ENCODE measurements at regions not wholly inside any gene's neighbourhood (a gene's known extent, or its start where the extent isn't known, plus 50 kb on each side); places are given as distances from the start of the nearest gene placed in this dataset.
"Not testable (repeated sequence)": the region's sequence is repeated elsewhere in the genome, so short reads cannot be mapped to it uniquely, and the experiment has no call there.

DNA sequence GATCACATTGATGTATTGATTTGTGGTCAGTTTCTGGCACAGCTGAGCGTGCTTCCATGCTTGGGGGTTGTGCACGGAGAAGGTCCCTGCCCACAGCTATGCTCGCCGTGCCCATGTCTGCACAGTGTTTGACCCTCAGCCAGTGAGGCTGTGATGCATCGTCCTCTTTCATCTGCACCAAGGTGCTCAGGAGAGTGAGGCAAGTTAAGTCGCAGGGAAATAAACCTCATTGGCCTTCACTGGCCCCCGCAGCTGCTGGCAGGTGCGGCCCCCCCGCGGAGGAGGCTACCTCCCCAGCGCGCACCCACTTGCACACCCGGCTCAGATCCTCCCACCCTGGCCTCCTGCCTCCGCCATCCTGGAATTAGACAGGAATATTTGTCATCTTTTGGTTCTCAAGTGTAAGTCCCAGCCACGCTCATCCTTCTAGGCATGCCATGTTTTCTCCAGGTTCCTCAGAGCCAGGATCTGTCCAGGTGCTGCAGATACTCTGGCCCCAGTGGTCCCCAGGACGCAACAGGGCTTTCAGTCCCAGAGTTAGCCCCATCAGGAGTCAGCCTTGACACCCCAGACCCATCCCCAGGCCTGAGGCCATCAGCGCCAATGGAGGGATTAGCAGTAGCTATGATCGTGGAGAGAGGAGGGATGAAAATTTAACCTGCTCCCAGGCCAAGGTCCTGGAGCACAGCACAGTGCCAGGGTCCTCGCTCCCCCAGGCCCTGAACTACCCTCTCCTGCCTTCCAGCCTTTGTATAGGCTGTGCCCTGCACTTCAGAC is 93.7 kb downstream of the OAT start:
- Histone ChIP-seq H3K4me1 (ENCODE audit: control insufficient read depth, insufficient read depth, low read length) (peaks cover 5% of the 10 kb centered on the region), H3K36me3 (ENCODE audit: control insufficient read depth, insufficient read depth, low read length) (no peaks in the 10 kb centered on the region), H3K9me3 (ENCODE audit: control insufficient read depth, low read length) (no peaks in the 10 kb centered on the region), H3K27me3 (ENCODE audit: control insufficient read depth, insufficient read depth, low read length, poor library complexity, severe bottlenecking) (no peaks in the 10 kb centered on the region), H3K27ac (ENCODE audit: insufficient read depth, low read depth, low read length, poor library complexity, severe bottlenecking) (no peak overlapping the region), H3K4me3 (ENCODE audit: insufficient read depth, low read depth, low read length) (no peak overlapping the region)
- WGBS, 2 experiments = 94 to 96% methylated on average over 19 of the region's 19 CpGs

DNA sequence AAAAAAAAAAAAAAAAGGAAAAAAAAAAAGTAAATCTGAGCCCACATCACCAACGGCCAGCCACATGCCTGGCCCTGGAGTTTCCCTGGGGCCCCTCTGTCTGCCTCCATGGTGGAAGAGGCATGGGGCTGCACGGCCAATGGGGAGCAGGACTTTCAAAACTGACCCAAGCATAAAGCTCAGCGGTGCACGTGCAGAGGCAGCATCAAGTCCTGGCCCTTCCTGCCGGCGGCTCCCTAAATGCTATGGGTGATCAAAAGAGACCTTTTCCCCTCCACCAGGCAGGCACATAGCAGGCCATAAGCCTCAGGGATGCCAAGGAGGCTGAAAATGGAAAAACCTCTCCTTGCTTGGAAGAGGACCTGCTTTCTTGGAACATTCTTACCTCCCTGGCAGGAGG is 94.3 kb downstream of the OAT start:
- Histone ChIP-seq H3K27ac (ENCODE audit: insufficient read depth, low read depth, low read length, poor library complexity, severe bottlenecking) (no peak overlapping the region), H3K4me1 (ENCODE audit: control insufficient read depth, insufficient read depth, low read length) (peaks cover 5% of the 10 kb centered on the region), H3K4me3 (ENCODE audit: insufficient read depth, low read depth, low read length) (no peak overlapping the region), H3K36me3 (ENCODE audit: control insufficient read depth, insufficient read depth, low read length) (no peaks in the 10 kb centered on the region), H3K27me3 (ENCODE audit: control insufficient read depth, insufficient read depth, low read length, poor library complexity, severe bottlenecking) (no peaks in the 10 kb centered on the region), H3K9me3 (ENCODE audit: control insufficient read depth, low read length) (no peaks in the 10 kb centered on the region)
- WGBS, 2 experiments = 82 to 90% methylated on average over 6 of the region's 6 CpGs

DNA sequence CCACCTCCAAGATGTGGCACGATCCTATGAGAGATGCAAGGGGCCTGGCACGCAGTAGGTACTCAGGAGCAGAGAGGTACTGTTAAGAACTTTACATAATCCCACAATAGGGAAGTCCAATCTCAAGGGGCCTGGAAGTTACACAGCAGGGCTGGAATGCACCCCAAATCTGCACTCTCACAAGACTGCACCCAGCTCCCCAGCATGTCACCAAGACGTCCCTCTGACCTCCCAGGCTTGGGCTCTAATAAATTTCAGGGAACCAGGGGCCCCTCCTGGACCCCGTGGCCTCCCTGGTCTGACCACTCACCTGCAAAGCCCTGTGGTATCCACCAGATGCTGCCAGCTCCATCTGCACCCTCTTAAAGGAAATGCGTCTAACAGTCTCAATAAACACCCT is 94.9 kb downstream of the OAT start:
- H3K27ac ChIP-seq (ENCODE audit: insufficient read depth, low read depth, low read length, poor library complexity, severe bottlenecking) = no peak overlapping the region
- 78 to 81% methylated on average over 5 of the region's 5 CpGs for WGBS, 2 experiments

DNA sequence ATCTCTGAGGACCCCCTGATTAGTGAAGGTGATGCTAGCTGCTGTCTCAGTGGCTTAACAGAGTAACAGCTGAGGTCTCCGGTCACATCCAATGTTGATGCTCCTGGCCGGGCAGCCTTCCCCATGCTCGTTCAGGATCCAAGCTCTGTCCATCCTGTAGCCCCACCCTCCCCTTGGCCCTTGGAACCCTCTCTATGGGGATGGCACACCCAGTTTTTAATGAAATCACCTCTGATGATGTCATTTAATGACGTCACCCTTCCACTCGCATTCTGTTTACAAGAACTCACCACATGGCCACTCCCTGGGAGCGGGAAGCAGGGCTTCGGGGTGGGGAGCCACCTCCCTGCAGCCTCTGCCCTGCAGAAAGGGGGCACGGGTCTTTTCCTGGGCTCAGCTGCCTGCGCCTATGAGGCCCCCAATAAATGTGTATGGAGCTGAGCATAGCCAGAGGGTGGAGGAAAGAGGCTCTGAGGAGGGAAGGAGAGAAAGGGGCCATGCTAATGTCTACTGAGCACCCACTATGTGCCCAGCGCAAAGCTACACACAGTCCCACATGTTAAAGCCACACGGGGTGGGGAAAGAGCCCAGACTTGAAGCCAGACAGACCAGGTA is 95.5 kb downstream of the OAT start:
- Histone ChIP-seq H3K9me3 (ENCODE audit: control insufficient read depth, low read length) (no peaks in the 10 kb centered on the region), H3K36me3 (ENCODE audit: control insufficient read depth, insufficient read depth, low read length) (no peaks in the 10 kb centered on the region), H3K27ac (ENCODE audit: insufficient read depth, low read depth, low read length, poor library complexity, severe bottlenecking) (no peak overlapping the region), H3K4me1 (ENCODE audit: control insufficient read depth, insufficient read depth, low read length) (peaks cover 5% of the 10 kb centered on the region), H3K27me3 (ENCODE audit: control insufficient read depth, insufficient read depth, low read length, poor library complexity, severe bottlenecking) (no peaks in the 10 kb centered on the region), H3K4me3 (ENCODE audit: insufficient read depth, low read depth, low read length) (no peak overlapping the region)
- WGBS, 2 experiments = 93% methylated on average over 11 of the region's 11 CpGs

More for the DNA sequence above, 94.9 kb downstream of the OAT start:
- no peaks in the 10 kb centered on the region for H3K27me3 ChIP-seq (ENCODE audit: control insufficient read depth, insufficient read depth, low read length, poor library complexity, severe bottlenecking)
- H3K4me3 ChIP-seq (ENCODE audit: insufficient read depth, low read depth, low read length) = no peak overlapping the region
- no peaks in the 10 kb centered on the region for H3K36me3 ChIP-seq (ENCODE audit: control insufficient read depth, insufficient read depth, low read length)
- no peaks in the 10 kb centered on the region for H3K9me3 ChIP-seq (ENCODE audit: control insufficient read depth, low read length)
- H3K4me1 ChIP-seq (ENCODE audit: control insufficient read depth, insufficient read depth, low read length) = peaks cover 5% of the 10 kb centered on the region

DNA sequence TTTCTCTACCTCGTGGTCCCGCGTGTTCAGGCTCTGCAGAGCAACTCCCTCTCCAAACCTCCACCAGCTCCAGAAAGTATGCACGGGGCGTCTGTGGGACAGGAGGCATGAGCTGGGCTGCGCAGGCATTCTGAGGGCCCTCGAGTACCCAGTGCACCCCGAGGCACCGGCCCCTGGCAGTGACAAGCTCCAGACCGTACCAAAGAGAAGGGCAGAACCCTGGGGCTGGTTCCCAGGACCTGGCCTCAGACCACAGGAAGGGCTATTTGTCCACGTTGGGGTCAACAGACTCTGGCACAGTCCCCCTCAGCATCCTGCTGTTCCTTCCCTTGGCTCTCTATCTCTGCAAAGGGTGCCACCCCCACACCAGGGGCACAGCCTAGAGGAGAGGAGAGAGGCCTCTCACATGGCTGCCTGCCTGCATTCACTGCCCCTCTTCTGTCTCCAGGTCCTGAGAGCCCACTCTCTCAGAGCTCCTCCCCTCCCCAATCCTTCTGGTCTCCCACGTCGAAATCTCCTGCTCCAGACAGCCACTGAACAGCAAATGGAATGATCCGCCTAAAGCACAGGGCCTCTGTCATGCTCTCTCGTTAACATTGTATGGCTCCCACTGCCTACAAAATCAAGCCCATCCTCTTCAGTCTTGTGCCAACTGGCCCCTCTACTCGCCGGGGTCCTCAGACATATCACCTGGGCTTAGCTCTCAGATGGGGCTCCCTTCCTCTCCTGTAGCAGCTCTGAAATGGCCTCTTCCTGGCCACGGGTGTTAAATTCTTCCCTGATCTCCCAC is 96.3 kb downstream of the OAT start:
- no peak overlapping the region for H3K4me3 ChIP-seq (ENCODE audit: insufficient read depth, low read depth, low read length)
- no peaks in the 10 kb centered on the region for H3K36me3 ChIP-seq (ENCODE audit: control insufficient read depth, insufficient read depth, low read length)
- H3K9me3 ChIP-seq (ENCODE audit: control insufficient read depth, low read length) = no peaks in the 10 kb centered on the region
- 92% methylated on average over 18 of the region's 18 CpGs for WGBS, 2 experiments
- H3K27ac ChIP-seq (ENCODE audit: insufficient read depth, low read depth, low read length, poor library complexity, severe bottlenecking) = no peak overlapping the region
- no peaks in the 10 kb centered on the region for H3K27me3 ChIP-seq (ENCODE audit: control insufficient read depth, insufficient read depth, low read length, poor library complexity, severe bottlenecking)
- peaks cover 5% of the 10 kb centered on the region for H3K4me1 ChIP-seq (ENCODE audit: control insufficient read depth, insufficient read depth, low read length)

DNA sequence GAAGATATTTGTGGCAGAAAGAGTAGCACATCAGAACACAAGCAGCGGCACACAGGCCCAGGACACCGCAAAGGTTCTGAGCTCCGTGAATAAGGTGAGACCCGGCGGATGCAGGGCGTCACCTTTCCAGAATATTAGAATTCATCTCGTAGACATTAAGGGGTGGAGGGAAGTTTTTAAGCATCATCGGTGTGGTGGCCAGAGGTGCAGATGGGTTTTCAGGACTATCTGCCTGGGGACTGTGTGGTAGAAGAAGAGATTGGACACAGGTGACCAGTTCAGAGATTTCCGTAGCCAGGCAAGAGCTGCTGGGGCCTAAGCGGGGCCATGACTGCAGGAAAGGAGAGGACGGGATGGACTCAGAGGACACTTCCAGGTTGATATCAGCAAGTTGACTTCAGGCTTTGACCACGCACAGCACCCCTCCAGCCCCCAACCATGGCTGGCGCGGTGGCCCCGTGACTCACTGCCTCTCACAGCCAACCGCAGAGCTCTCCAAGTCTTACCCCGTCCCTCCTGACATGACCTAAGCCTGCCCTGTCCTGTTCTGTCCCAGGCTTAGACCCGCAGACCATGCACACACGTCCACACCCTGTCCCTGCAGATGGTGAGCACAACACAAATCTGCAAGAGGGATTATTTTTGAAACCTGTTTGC is 97.2 kb downstream of the OAT start:
- Histone ChIP-seq H3K9me3 (ENCODE audit: control insufficient read depth, low read length) (no peaks in the 10 kb centered on the region), H3K27ac (ENCODE audit: insufficient read depth, low read depth, low read length, poor library complexity, severe bottlenecking) (no peak overlapping the region), H3K27me3 (ENCODE audit: control insufficient read depth, insufficient read depth, low read length, poor library complexity, severe bottlenecking) (no peaks in the 10 kb centered on the region), H3K36me3 (ENCODE audit: control insufficient read depth, insufficient read depth, low read length) (no peaks in the 10 kb centered on the region), H3K4me1 (ENCODE audit: control insufficient read depth, insufficient read depth, low read length) (peaks cover 5% of the 10 kb centered on the region), H3K4me3 (ENCODE audit: insufficient read depth, low read depth, low read length) (no peak overlapping the region)
- WGBS, 2 experiments = 96% methylated on average over 19 of the region's 19 CpGs

DNA sequence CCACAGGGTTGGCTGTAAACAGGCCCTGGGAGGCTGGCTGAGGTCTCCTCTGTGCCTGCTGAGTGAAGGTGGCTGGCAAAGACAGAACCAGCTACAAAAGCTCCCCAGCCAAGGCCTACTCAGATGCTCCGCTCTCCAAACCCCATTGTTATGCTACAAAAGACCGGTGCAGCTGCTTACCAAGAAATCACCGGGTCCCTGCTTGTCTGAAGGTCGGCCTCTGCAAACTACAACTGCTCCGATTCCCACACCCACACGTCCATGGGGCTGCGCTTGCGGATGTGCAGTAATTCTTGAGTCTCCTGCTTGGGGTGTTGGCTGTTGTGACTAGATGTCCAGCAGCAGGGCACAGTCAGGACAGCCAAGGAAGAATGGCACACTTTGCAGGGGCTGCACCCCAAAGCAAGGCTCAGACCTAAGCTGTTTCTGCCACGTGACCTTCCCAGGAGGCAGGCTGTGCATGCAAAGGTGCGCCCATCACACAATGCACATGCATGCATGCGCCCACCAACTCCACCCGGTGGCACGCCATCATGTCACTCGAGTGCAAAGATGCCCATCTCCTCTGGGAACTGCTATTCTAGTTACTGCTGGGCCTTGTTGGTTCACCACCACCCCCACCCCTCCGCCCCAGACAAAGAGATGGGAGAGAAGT is 97.8 kb downstream of the OAT start:
- Histone ChIP-seq H3K27me3 (ENCODE audit: control insufficient read depth, insufficient read depth, low read length, poor library complexity, severe bottlenecking) (no peaks in the 10 kb centered on the region), H3K27ac (ENCODE audit: insufficient read depth, low read depth, low read length, poor library complexity, severe bottlenecking) (no peak overlapping the region), H3K9me3 (ENCODE audit: control insufficient read depth, low read length) (no peaks in the 10 kb centered on the region), H3K36me3 (ENCODE audit: control insufficient read depth, insufficient read depth, low read length) (no peaks in the 10 kb centered on the region), H3K4me1 (ENCODE audit: control insufficient read depth, insufficient read depth, low read length) (peaks cover 5% of the 10 kb centered on the region), H3K4me3 (ENCODE audit: insufficient read depth, low read depth, low read length) (no peak overlapping the region)
- 81 to 82% methylated on average over 15 of the region's 15 CpGs for WGBS, 2 experiments

DNA sequence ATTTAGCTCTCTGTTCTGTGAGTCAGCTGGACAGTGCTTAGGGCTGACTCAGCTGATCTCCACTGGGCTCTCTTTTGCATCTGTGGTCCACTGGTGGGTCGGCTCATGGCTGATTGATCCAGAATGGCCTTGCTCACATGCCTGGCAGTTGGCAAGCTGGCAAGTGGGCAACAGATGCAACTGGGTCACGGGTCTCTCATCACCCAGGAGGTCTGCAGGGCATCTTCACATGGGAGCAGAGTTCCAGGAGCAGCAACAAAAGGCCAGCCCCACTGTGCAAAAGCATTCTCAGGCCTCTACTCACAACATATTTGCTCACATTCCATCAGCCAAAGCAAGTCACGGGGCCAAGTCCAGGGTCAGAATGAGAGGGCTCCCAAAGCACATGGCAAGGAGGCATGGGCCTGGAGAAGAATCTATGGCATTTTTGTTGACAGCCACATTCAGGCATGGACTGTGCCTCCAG is 98.8 kb downstream of the OAT start:
- 65 to 66% methylated on average over 3 of the region's 3 CpGs for WGBS, 2 experiments
- H3K4me1 ChIP-seq (ENCODE audit: control insufficient read depth, insufficient read depth, low read length) = peaks cover 5% of the 10 kb centered on the region
- no peaks in the 10 kb centered on the region for H3K27me3 ChIP-seq (ENCODE audit: control insufficient read depth, insufficient read depth, low read length, poor library complexity, severe bottlenecking)
- H3K36me3 ChIP-seq (ENCODE audit: control insufficient read depth, insufficient read depth, low read length) = no peaks in the 10 kb centered on the region
- H3K4me3 ChIP-seq (ENCODE audit: insufficient read depth, low read depth, low read length) = no peak overlapping the region
- H3K9me3 ChIP-seq (ENCODE audit: control insufficient read depth, low read length) = no peaks in the 10 kb centered on the region
- no peak overlapping the region for H3K27ac ChIP-seq (ENCODE audit: insufficient read depth, low read depth, low read length, poor library complexity, severe bottlenecking)

DNA sequence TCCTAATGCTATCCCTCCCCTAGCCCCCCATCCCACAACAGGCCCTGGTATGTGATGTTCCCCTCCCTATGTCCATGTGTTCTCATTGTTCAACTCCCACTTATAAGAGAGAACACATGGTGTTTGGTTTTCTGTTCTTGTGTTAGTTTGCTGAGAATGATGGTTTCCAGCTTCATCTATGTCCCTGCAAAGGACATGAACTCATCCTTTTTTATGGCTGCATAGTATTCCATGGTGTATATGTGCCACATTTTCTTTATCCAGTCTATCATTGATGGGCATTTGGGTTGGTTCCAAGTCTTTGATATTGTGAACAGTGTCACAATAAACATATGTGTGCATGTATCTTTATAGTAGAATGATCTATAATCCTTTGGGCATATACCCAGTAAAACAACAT is 99.2 kb downstream of the OAT start:
- not testable (repeated sequence) for H3K36me3 ChIP-seq (ENCODE audit: control insufficient read depth, insufficient read depth, low read length); H3K4me3 ChIP-seq (ENCODE audit: insufficient read depth, low read depth, low read length); H3K27me3 ChIP-seq (ENCODE audit: control insufficient read depth, insufficient read depth, low read length, poor library complexity, severe bottlenecking); H3K9me3 ChIP-seq (ENCODE audit: control insufficient read depth, low read length); H3K4me1 ChIP-seq (ENCODE audit: control insufficient read depth, insufficient read depth, low read length); H3K27ac ChIP-seq (ENCODE audit: insufficient read depth, low read depth, low read length, poor library complexity, severe bottlenecking)
